Spleen (tissue), 7 donors: ENCODE measurements at regions not wholly inside any gene's neighbourhood (a gene's known extent, or its start where the extent isn't known, plus 50 kb on each side); places are given as distances from the start of the nearest gene placed in this dataset.

Experiments
- POLR2A ChIP-seq, 3 donors: fragments of 450-650 bp; IDR thresholded peaks; one replicate each; pipeline ENCODE4 v1.5.1; 2017; ENCODE audit warnings: antibody characterized with exemption in 3 of 3, mild to moderate bottlenecking in 1 of 3
- POLR2AphosphoS5 ChIP-seq, 3 donors: sonication (generic); formaldehyde crosslinking; IDR thresholded peaks; one replicate each; pipeline ENCODE4 v1.5.1; 2017; ENCODE audit warnings: antibody characterized with exemption in 3 of 3
- TF ChIP-seq, protein P1 (sequence below), 11 experiments: fragments of 200-600 bp in 7 of 11; fragments of 450-650 bp in 4 of 11; sonication (generic) in 4 of 11; IDR thresholded peaks in 8 of 11; conservative IDR thresholded peaks in 3 of 11; 1 replicate in 7 of 11; 2 replicates in 4 of 11; pipeline versions ENCODE4 v1.4.0 to v1.8.0; 2016 to 2021; ENCODE audit warnings: antibody characterized with exemption in 11 of 11, inconsistent platforms in 4 of 11, mild to moderate bottlenecking in 1 of 11
- donor health status: DM: no; HTN: no; CAD: no; lungs with moderate emphysema.
- donor health status: DM: no; HTN: no; CAD: no.
- donor health status: DM: no; HTN: no; CAD: no.

DNA sequence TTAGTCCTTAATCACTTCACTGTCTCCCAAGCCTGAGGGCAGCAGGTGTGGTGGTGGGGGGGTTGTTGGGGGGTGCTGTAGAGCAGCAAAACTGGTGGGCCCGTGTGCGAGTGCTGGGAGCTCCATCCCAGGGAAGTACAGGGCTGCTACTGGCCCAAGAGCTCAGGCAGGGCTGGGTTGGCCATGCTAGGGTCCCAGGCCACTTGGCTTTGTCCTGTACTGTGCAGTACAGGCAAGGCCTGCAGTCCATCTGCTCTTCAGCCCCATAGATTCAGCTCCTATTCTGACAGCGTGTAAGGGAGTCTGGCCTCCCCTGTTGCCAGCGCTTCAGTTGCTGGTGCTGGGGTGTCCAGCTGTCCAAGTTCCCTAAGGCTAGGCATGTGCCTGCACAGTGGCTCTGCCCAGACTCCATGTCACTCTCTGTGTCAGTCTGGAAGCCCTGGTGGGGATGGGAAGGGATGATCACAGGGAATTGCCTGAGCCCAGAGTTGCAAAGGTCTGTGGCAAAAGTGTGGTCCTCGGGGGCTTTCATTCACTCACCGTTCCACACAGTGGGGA lies 1261.7 kb downstream of the EFNB2 start:
- TF ChIP-seq, protein P1, sequence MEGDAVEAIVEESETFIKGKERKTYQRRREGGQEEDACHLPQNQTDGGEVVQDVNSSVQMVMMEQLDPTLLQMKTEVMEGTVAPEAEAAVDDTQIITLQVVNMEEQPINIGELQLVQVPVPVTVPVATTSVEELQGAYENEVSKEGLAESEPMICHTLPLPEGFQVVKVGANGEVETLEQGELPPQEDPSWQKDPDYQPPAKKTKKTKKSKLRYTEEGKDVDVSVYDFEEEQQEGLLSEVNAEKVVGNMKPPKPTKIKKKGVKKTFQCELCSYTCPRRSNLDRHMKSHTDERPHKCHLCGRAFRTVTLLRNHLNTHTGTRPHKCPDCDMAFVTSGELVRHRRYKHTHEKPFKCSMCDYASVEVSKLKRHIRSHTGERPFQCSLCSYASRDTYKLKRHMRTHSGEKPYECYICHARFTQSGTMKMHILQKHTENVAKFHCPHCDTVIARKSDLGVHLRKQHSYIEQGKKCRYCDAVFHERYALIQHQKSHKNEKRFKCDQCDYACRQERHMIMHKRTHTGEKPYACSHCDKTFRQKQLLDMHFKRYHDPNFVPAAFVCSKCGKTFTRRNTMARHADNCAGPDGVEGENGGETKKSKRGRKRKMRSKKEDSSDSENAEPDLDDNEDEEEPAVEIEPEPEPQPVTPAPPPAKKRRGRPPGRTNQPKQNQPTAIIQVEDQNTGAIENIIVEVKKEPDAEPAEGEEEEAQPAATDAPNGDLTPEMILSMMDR (IDR thresholded peaks at IDR 0.05 in 8 of 11, conservative IDR thresholded peaks at IDR 0.05 in 3 of 11) = no peak
- TF ChIP-seq POLR2AphosphoS5 (IDR thresholded peaks at IDR 0.05) (no peak), POLR2A (IDR thresholded peaks at IDR 0.05) (no peak)
